GM21786 (cell line): ENCODE measurements at regions not wholly inside any gene's neighbourhood (a gene's known extent, or its start where the extent isn't known, plus 50 kb on each side); places are given as distances from the start of the nearest gene placed in this dataset.
A peak's percentile ranks its signal among the peaks of the same experiment; 100 is the strongest.

ENCODE experiments used
- ATAC-seq: cut with Tn5 transposase; IDR thresholded peaks from one replicate; pipeline ENCODE4 v1.9.1; 2021; ENCODE audit not compliant: unreplicated experiment

DNA sequence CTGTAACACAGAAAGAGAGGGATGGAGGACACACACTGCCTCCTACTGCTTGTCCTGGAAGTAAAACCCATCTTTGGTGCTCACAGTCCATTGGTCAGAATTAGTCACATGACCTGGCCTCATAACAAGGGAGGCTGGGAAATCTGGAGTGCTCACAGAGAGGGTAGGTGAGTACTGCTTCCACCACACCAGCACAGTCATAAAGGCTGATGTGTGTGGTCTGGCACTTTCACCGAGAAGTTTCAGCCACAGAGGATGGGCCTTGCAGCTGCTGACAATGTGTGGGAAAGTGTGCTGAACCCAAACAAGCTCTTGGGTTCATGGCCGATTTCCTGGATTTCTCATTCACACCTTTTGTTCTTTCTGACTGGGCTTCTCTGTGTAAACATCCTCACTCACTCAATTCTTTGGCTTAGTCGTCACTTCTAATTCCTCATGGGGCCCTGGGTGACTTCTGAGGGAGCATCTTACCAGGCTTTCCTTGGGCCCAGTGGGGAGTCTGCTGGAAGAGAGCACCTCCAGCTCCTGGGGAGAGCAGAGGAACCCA is 100.7 kb downstream of the ASB7 start:
- ATAC-seq = peak; percentile 99

DNA sequence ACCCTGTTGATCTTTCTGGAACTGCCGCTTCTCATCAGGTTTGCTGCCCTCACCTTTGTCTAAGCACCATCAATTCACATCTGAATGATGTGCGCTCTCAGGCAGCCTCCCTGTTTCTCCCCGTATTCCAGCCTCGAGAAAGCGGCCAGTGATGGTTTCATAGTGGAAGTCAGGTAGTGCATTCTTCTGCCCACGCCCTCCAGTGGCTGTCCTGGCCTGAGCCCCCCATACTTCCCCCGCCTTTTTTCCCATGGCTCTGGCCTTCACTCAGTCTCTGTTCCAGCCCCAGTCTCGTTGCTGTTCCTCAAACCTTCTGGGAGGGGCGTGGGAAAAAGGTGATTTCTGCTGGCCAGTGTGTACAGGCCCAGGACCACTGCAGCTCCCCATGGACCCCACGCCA is 101.3 kb downstream of the ASB7 start:
- no peak for ATAC-seq

DNA sequence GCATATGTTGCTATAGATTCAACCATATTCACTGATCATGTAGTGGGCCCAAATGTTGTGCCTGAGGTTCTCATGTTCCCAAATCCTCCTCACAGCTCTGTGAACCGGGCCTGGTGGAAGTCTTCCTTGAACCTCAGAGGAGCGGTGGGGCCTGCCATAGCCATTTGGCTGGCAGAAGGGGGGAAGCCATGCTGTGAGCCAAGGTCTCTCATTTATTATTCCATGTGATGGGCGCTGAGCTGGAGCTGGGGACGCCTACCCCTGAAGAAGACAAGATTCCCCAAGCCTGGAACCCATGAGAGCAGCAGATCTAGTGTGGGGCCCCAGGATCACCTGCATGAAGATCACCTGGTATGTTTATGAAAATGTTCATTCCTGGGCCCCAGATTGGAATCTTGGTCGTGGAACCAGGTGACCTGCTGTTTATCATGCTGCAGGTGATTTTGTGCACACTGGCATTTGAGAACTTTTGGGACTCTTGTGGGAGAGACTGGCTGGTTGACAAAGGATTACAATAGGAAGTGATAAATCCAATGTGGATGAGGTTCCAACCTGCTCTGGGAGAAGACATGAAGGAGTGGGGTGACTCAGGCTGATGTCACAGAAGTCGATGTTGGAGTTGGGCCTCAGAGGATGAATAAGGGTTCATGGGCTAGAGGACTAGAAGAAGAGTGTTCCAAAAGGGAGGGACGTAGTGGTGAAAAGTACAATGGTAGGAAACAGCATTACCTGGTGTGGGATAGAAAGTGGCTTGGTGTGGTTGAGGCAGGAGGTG is 102.1 kb downstream of the ASB7 start:
- no peak for ATAC-seq

DNA sequence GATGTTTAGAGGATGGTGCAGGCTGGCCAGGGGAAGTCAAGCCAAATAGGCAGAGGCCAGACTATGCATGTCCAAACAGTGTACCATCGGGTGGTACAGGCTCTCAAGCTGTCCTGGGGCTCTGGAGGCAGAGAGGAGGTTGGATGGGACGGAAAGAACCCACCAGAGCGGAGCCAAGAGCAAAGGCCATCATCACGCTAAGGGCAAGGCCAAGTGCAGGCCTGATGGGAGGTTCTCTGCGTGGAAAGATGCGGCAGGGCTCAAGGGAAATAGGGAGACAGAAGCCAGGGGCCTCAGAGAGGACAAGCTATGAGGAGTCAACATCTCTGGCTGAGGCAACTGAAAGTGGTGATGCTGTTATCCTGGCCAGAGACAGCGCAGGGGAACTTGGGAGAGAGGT is 102.7 kb downstream of the ASB7 start:
- no peak for ATAC-seq

DNA sequence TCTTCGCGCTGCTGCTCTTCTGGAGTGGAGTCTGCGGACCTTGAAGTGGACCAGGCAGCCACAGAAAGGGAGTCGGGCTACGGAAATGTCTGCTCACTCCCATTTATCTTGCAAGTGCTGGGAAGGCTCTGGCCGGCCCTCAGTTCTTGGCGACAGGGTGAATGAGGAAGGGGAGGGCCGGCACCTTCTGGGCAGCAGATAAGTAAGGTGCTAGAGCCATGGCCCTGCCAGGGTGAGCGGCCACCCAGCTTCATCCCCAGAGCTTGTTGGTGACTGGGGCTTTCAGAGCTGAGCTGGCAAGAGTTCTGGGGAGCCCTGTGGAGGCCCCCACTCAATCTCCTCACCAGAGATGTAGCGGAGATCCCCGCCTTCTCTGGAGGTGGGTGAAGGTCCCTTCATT is 103.5 kb downstream of the ASB7 start:
- ATAC-seq = no peak

GRCh38 chr15:100707229-100707628 is 104.8 kb downstream of the ASB7 start:
- ATAC-seq = no peak

DNA sequence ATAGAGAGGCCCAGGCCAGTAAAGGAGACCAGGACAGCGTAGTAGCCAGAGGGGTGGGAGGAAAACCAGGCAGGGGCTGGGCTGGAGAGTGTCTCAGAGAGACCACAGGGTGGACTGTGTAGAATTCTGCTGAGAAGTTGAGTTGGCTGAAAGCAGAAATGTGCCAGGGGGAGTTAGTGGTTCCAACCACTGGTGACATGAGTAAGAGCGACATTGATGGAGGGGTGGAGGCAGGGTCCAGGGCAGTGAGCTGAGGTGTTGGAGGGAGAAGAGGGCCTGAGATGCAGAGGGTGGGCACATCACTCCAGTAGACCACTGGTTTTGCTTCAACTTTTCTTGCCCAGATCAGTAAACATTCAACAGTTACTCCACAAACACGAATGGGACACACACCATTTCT is 106.5 kb downstream of the ASB7 start:
- no peak for ATAC-seq

GRCh38 chr15:100710222-100710621 is 107.8 kb downstream of the ASB7 start:
- ATAC-seq = no peak

GRCh38 chr15:100710744-100711515 is 108.5 kb downstream of the ASB7 start:
- no peak for ATAC-seq

DNA sequence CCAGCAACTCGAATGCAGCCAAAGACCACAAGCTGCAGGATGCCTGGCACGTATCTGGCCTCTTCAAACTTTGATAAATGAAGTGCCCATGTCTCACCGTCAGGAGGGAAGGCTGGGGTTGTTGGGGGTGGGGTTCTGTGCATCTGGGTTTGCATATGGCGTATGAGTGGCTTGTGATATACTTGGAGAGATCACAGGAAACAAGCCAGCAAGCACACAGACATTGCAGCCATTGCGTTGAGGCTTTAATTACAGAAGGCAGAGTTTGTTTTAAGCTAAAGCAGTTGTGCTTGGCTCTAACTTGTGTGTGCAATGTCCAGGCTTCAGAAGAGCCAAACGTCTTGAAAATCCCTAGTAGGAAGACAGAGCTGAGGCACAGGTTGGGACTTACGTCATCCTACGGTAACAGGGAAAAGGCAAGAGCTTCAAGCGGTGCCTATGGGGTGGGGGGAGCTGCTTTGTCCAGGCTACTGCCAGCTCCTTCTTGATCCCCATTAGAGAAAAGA is 109.2 kb downstream of the ASB7 start:
- ATAC-seq = no peak

- no peak for ATAC-seq
Observed at GRCh38 chr15:100712226-100712625, 109.8 kb downstream of the ASB7 start.

GRCh38 chr15:100713163-100713867 is 110.9 kb downstream of the ASB7 start:
- no peak for ATAC-seq

DNA sequence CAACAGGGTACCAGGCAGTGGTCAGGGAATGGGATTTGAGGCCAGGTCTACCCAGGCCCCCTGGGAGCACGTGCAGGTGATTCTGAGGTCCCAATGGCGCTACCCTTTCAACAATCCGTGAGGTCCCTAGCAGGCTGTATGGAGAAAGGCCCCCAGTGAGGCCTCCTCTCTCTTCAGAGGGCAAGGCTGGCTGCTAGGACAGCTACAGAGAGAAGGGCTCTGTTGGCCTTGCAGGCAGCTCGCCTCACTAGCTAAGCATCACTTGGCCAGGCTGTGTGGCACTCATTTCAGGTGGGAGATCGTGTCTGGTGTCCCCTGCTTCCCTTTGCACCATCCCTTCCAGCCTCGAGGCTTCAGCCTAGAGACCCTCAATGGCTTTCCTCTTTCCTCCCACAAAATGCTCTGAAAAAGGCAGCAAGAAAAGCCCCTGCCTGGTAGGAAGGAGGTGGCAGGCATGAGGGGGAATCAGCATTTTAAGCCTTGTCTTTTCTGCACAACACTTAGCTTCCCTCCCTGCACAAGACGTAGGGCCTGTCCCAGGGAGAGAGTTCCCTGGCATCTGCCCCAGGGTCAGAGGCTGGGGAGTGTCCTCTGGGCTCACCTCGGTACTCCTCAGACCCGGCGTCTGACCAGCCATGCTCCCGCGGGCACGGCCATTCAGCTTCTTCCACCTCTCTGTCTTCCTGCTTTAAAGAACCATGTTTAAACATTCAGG is 111.8 kb downstream of the ASB7 start:
- no peak for ATAC-seq

DNA sequence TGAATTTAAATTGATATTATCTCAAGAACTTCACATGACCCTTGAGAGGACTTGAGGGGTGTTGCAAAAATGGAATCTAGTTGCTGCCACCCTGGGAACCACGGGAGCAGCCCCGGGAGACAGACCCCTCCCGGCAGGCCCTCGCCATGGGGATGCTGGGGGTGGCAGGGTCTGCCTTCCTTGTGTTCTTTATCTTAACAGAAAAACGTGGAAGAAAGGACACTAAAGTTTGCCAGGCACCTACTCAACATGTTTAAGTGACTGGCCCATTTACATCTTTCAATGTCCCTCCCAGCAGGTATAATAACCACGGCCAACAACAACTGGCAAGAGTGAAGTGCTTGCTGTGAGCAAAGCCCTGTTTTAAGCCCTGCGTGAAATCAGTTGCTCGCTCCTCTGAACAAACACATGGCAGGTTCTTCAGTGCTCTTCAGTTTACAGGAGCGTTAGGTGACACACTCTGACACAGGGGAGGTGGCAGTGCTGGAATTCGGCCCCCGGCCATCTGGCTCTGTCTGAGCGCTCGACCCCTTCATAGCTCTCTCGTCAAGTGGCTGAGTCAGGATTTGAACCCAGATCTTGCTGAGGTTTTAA is 112.5 kb downstream of the ASB7 start:
- ATAC-seq = no peak

GRCh38 chr15:100715571-100716455 is 113.4 kb downstream of the ASB7 start:
- ATAC-seq = no peak

DNA sequence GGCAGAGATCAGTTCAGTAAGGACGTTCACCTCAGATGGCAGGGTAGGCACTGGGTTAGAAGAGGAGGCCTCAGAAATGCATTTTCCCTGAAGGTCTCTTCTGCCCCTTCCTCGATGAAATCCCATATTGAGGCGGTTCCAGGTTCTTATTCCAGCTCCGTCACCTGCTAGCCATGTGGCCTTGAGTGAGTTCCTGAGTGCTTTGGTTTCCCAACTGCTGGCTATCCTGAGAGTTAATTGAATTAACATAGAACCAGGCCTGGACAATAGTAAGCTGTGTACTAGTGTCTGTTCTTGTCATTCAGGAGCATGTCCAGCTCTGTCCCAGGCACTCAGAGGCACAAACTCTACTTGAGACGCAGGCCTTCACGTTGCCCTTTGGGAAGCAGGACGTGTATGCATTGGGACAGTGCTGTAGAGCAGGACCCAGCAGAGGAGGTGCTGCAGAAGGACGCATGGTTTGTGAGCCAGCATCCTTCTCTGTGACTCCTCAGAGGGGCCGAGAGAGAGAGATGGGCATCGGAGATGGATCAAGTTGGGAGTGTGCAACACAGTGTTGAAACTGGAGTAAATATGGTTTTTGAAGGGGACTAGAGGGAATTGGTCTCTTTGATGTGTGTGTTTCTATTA is 114.2 kb downstream of the ASB7 start:
- no peak for ATAC-seq

- ATAC-seq = no peak
Observed at GRCh38 chr15:100717596-100717995, 115.2 kb downstream of the ASB7 start.

DNA sequence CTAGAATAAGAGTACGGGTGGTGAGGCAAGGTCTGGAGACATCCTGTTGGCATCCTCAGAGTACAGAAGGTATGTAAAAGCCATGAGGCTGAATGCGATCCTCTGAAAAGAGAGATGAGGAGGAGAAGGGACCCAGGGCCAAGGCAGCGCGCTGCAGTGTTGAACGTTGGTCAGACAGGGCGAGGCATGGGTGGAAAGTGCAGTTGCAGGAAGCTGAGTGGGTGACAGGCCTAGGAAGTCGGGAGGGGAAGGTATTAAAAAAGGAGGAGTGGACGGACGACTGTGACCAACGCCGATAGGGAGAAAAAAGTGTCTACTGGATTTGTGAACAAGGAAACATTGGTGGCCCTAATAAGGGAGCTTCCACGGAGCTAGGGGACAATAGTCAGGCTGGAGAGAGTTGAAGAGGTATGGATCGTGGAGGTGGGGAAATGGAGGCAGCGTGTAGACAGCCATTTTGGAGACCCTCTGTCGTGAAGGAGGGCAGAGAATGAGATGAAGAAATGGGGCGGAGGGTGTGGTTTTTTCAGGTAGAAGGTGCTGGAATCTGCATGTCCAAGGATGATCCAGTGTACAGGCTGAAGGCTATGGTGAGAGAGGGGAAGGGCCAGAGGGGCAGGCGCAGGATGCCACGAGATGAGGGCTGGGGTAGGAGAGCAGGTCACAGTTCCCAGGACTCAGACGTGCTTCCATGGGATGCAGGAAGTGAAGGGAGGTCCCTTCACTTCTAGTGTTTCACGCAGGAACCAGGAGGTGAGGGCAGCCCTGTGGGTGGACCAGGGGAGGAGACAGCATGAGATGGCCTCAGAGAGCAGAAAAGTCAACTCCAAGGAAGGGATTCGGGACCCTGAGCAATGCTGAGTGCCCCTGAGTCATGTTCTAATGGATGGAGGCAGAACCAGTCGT is 115.9 kb downstream of the ASB7 start:
- ATAC-seq = no peak
